HG02840 (cell line): ENCODE measurements at regions not wholly inside any gene's neighbourhood (a gene's known extent, or its start where the extent isn't known, plus 50 kb on each side); places are given as distances from the start of the nearest gene placed in this dataset.

Experiments
- ATAC-seq: cut with Tn5 transposase; IDR thresholded peaks from one replicate; pipeline ENCODE4 v1.9.1; 2021; ENCODE audit warnings: mild to moderate bottlenecking, moderate library complexity, moderate number of reproducible peaks; ENCODE audit not compliant: unreplicated experiment, low FRiP score

DNA sequence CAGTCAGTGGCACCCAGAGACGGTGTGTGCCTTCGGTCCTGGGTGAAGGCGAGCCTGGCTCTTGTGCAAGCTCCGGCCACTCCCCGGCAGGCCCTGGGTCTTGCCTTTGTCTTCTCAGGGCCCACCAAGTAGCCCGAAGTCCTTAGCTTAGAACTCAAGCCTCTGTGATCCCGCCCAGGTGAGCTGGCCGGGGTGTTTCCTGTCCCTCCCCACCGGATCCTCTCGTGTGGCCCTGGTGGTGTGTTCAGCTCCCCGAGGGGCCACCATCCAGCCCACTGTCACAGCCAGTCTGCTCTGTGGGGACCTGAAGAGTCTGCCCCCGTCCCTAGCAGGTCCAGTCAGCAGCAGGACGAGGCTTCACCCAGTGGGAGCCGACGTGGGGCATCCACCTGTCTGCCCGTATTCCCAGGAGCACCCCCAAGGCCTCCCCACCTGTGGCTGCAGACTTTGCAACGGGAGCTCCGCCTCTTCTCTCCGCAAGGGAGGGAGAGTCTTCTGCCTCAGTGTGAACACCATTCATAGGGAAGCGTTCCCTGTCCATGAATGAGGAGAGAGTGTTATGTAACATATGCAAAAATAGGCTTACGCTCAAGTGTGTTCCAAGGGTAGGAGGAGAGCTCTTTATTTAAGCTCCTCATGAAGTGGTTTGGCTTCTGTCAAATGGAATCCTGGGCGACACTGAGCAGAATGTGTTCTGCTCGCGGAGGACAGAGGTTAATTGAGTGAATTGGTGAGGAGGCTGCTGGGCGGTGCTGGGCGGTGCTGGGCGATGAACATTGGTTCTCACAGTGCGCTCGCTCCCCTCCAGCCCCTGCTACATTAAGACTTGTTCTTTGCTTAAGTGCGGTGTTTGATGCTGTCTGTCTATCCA is 108.9 kb downstream of the CRYAA start:
- ATAC-seq, result no peak

DNA sequence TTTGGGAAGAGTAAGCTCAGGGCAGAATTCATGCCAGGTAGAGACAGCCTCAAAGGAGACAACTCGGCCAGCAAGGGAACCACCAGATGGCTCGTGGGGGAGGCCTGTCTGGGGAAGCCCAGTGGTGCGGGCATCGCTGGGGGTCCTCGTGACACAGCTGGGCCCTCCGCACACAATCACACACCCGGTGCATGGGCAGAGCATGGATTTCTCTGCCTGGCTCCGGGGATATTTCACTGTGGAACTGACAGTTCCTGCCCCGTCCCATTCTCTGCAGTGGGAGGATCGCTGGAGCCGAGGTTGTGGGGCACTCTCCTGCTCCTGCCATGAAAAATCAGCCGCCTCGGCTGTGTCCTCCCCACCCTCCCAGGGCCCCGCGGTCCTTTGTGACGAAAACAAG is 108.0 kb downstream of the CRYAA start:
- no peak for ATAC-seq

DNA sequence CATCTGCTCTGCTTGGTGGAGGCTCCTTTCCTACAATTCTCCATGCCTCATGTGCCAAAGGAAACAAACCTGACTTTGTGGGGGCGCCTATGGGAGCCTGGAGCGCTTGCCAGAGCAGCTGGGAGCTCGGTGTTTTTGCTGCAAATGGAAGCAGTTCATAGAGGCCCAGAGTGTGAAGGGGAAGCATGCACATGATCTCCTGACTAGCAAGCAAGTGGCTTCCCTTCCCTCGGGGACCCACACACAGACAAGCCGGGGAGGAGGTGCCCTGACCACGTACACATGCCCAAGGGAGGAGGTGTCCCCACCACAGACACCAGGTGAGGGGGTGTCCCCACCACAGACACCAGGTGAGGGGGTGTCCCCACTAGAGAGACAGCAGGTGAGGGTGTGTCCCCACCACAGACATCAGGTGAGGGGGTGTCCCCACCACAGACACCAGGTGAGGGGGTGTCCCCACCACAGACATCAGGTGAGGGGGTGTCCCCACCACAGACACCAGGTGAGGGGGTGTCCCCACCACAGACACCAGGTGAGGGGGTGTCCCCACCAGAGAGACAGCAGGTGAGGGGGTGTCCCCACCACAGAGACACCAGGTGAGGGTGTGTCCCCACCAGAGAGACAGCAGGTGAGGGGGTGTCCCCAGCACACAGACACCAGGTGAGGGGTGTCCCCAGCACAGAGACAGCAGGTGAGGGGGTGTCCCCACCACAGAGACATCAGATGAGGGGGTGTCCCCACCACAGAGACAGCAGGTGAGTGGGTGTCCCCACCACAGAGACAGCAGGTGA is 106.8 kb downstream of the CRYAA start:
- no peak for ATAC-seq

DNA sequence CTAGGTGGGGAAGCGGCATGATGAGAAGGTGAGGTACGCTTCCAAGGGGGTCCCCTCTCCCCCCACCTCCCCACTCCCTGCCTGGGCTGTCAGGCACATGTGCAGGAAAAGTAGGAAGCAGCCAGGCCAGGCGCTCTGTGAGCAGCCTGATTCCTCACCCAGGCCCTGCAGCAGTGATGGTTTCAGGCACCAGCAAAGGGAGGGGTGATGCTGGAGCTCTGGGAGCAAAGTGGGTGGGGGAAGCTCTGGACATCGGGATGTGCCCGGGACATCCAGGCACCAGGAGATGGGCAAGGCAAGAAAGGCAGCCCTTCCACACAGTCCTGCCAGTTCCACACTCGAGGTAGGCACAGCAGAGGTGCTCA is 106.1 kb downstream of the CRYAA start:
- no peak for ATAC-seq

DNA sequence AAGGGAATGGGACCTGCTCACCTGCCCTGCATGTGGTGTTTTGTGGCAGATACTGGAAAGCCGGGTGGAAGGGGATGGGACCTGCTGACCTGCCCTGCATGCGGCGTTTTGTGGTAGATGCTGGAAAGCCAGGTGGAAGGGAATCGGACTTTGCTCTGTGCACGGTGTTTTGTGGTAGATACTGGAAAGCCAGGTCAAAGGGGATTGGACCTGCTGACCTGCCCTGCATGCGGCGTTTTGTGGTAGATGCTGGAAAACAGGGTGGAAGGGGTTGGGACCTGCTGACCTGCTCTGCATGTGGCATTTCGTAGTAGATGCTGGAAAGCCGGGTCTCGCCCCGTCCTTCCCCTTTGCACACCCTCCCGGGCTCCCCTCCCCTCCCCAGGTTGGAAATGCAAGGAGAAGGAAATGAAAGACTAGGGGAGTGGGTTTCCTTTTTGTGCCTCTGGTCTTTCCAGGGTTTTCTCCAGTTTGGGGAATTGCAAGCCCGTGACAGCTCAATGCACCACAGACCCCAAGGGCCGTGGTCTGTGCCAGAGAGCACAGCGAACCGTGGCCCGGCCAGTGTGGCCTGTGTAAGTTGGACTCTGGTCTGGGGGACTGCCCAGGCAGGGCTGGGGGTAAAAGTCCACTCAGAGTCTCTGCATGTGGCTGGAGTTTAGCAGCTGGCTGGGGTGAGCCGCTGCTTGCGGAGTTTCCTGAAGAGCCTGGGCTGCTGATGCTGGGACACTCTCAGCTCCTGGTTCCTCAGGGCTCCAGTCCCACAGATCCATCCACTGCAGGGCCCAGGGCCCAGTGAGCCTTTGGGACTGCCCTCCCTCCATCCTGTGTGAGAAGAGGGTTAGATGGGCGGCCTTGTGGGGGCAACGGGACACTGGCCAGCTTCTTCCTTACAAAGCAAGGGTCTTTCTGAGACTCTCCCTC is 105.5 kb downstream of the CRYAA start:
- ATAC-seq, result no peak

DNA sequence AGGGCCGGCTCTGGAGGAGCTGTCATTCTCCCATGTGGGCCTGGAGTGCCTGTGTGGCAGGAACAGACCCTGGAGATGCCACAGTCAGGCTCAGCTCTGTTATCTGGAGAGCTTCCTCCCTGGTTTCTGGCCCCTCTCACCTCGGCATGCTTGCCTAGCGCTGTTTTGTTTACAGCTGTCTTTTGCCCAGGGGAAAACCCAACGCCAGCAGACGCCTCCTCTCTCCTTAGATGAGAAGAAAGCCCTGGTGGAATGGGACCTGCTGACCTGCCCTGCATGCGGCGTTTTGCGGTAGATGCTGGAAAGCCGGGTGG is 104.9 kb downstream of the CRYAA start:
- ATAC-seq, result no peak

DNA sequence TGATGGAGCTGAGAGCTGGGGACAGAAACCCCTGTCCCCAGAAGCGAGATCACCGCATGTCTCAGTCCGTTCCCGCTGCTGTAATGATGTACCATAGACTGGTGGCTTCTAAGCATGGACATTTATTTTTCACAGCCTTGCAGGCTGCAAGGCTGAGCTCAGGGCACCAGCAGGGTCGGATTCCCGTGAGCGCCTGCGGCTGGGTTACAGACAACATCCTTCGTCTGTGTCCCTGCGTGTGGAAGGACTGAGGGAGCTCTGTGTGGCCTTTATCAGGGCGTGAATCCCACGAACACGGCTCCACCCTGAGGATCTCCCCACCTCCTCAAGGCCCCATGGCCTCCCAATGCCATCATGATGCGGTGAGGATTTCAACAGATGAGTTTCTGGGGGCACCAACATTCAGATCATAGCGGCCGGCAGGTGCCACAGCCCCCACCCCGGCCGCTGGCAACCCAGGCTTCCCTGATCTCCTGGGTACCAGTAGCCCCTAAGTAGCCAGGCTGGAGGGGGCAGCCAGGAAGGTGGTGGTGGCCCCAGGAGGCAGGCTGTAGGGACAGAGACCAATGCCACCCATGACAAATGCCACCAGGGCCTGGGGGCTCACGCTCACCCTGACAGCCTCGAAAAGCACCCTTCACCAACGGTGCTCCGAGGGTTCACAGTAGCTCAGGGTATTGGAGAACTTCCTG is 104.4 kb downstream of the CRYAA start:
- ATAC-seq, result no peak

DNA sequence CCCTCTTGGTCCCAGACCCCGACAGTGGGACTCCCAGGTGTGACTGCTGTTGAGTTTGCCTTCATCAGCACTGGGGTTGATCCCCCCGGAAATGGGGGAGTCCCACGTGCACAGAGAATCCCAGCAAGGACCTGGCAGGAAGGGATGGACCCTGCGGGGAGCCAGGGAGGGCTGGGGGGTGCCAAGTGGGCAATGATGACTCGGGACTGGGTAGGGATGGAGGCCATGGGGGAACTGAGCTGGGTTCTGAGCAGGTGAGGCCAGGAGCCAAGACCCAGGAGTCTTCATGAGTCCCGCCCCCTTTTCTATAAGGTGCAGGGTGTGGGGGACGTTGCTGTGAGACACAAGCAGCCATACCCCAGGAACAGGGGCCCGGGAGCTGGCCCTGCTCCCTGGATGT is 103.8 kb downstream of the CRYAA start:
- no peak for ATAC-seq

DNA sequence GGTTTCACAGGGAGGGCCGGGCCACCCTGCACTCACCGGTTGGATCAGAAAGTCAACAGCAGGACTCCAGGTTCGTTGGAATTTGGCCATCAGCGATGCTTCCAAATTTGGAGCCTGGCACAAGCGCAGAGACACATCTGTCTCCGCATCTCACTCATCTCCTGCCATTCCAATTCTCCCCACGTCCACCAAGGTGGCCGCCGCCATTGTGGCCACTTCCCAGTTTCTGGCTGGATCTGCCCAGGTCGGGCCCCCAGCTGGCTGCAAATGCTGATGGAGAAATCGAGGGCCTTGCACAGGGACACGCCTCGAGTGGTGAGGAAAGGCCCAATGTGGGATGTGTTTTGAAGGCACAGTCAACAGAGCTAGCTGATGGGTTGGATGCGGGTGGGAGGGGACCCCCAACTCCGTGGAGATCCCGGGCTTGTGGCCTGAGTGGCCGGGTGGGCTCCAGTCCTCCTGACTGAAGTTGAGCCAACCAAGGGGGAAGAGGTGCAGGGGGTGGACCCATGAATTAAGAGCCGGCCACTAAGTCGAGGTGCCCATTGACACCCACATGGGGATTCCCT is 102.7 kb downstream of the CRYAA start:
- ATAC-seq, result no peak

DNA sequence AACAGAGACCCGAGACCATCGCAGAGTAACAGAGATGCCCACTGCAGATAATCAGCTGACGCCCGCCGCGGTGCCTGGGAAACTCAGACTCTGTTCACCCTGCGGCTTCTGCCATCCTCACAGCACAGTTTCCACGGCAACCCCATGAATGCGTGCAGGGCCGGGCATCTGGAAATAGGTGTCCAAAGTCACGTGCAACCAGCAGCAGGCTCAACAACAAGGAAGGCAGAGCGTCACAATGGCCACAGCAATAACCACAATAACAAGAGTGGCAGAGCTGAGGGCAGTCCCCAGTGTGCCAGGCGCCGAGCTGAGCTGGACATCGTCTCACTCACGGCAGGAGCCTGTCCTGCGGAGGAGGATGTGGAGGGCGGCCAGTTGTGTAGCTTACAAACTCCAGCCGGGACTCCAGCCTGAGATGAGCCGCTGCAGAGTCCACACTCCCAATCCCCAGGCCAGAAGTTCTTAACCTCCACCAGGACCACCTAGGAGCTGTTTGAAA is 102.0 kb downstream of the CRYAA start:
- no peak for ATAC-seq

DNA sequence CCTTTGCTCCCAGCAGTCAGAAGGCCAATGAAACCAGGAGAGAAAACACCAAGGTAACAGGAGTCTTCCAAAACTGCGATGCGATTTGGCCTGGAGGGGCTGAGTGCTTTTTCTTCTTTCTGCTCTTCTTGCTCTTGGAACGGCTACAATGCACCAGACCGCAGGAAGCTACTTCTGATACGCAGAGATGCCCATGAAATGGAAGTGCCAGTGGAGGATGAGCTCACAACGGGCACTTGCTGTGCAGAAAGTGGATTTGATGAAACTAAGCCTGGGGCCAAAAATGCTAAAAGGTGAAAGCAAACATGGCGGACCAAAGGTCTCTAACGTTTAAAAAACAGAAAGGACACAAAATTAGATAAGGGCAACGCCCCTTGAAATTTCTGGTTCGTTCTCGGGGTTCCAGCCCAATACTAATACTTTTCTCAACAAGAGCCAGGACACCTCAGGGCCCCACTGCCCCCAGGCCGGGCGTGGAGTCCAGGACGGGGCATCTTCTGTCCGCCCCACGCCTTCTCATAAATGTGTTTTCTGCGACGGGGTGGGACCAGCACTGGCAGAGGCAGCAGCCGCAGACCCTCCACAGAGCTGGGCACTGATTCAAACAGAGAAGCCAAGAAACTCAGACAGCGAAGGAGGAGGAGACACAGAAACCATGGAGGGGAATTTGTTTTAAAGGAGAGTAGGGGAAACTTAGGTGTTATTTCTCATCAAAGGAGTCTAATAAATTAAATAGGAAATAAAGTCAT is 101.3 kb downstream of the CRYAA start:
- no peak for ATAC-seq

DNA sequence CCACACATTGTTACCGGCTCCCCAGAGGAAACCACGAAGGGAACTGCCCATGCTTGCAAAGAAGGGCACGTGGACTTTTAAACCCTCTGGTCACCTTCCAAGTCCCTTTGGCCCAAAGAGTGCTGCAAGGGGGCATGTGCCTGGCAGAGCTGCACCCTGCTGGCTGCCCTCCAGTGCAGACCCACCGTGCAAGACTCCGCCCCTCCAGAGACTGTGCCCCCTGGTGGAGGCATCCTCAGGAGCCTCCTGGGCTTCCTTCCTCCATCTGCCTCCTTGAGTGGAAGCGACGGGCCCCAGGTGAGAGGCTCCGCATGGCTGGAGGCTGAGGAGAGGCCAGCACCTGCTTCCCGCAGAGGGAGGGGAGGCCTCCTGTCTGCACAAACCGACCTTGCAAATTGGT is 100.6 kb downstream of the CRYAA start:
- no peak for ATAC-seq

DNA sequence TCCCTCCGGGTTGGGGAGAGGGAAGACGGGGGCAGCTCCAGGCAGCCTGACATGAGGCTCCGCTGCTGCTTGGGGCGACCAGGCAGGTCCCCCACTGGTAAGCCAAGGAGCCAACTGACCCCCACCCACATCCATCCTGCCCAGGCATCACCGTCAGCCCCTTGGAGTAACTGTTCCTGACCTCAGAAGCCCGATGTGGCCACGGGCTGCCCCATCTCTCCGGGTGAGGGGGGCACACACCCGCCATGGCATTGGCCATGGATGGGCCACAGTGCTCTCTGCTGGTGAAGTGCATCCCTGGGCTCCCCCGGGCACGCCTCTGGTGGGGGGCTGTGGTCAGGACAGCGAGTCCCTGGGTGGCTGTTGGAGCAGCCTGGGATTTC is 100.0 kb downstream of the CRYAA start:
- no peak for ATAC-seq

DNA sequence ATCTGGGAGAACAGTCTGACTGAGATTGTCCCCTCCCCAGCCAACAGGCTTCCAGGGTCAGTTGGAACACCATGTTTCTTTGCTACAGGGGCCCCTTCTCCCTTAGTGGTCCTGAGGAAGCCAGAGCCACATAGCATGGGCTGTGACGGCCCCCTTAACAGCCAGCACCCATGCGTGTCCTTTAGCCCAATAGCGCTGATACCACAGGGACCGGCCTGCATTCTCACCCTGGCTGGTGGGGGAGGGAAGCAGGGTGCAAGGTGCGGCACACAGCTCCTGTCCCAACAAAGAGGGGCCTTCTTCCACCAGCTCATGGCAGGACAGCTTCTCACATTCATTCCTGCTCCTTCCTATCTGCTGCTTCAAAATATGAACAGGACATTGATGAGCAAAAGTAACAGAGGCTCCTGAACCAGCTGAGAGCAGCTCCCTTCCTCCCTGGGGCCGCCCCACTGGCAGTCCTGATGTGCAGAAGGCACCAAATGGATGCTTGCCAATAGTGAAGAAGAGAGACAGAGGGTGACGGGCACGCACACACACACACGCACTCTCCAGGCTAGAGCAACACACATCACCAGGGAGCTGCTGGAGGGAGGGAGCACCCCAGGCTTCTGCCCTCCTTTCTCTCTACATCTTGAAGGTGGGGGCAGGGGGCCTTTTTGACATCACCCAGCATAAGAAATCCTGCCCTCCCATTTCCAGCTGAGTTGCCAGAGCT is 99.4 kb downstream of the CRYAA start:
- no peak for ATAC-seq

DNA sequence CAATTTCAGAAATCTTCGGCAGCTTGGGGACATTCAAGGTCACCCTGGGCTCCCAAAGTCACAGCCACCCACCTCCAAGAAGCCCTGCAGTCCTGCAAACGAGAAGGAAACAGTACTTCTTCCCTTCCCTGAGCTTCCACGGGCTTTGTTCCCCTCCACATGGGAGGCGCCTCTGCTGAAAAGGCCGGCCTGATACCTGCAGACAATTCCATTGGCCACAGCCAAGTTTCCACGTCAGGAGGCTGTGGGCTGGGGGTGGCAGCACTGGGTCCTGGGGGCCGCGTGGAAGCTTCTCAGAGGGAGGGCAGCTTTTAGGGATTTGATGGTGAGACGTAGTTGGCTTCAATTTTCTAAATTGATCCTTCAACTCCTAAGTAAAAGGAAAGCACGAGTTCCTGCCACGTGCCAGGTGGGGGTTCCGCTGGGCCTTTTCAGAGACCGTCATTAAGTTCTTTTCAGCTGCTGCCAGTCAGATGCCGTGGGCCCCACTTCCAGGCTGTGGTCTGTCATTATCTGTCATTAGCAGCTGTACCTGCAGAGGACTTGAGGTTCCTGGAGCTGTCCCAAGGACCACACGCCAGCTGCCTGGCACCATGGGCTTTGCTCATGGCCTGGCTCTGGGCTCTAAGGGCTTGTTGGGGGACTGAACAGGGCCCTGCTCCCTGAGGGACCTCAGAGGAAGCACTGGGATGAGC is 98.7 kb downstream of the CRYAA start:
- no peak for ATAC-seq

DNA sequence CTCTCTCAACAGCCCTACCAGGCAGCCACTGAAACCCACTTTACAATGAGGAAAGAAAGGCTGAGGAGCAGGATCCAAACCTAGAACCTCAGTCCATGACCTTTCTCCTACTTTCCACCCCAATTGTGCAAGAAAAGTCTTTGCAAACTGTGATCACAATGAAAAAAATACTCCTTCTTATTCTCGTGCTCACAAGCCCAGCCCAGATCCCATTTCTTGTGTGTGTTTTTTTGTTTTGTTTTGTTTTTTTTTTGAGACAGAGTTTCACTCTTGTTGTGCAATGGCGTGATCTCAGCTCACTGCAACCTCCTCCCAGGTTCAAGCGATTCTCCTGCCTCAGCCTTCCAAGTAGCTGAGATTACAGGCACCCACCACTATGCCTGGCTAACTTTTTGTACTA is 97.7 kb downstream of the CRYAA start:
- ATAC-seq, result no peak

DNA sequence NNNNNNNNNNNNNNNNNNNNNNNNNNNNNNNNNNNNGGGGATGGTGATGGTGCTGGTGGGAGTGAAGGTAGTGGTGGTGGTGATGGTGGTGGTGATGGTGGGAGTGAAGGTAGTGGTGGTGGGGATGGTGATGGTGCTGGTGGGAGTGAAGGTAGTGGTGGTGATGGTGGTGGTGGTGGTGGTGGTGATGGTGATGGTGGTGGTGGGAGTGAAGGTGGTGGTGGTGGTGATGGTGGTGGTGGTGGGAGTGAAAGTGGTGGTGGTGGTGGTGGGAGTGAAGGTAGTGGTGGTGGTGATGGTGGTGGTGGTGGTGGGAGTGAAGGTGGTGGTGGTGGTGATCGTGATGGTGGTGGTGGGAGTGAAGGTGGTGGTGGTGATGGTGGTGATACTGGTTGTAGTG is 93.6 kb downstream of the CRYAA start:
- no peak for ATAC-seq
